ENCODE measurements at regions not wholly inside any gene's neighbourhood (a gene's known extent, or its start where the extent isn't known, plus 50 kb on each side); places are given as distances from the start of the nearest gene placed in this dataset.

GRCh38 chr6:168730931-168731716 lies 290.1 kb downstream of the SMOC2 start:
- Histone ChIP-seq H3K9me3 (replicated peaks in 1 of 11) (no peaks in the 10 kb centered on the region), H3K4me1 (peaks cover 0 to 5% (median 0%) of the 10 kb centered on the region in 10 experiments; a peak in 5 of 20 replicates), H3K4me2 (no peak overlapping the region), H3K27ac (no peak overlapping the region), H3K36me3 (no peaks in the 10 kb centered on the region), H3K4me3 (no peak overlapping the region), H4K20me1 (no peaks in the 10 kb centered on the region), H3K27me3 (no peaks in the 10 kb centered on the region), H3K9ac (no peak overlapping the region)
- no peak for TF ChIP-seq Cebpa-rat (IDR thresholded peaks at IDR 0.05)

GRCh38 chr6:168728056-168728455 lies 287.1 kb downstream of the SMOC2 start:
- Histone ChIP-seq H3K4me3 (no peak overlapping the region), H3K4me2 (no peak overlapping the region), H3K36me3 (no peaks in the 10 kb centered on the region), H4K20me1 (0 out of 22 replicates have a peak, but pooled peaks cover 0 to 8% (median 0%) of the 10 kb centered on the region in 11 experiments), H3K27ac (no peak overlapping the region), H3K9ac (no peak overlapping the region), H3K27me3 (no peaks in the 10 kb centered on the region), H3K9me3 (replicated peaks in 1 of 11) (no peaks in the 10 kb centered on the region), H3K4me1 (peaks cover 0 to 29% (median 22%) of the 10 kb centered on the region in 10 experiments; a peak in 16 of 20 replicates)
- TF ChIP-seq Cebpa-rat (IDR thresholded peaks at IDR 0.05): no peak

- peaks cover 0 to 29% (median 22%) of the 10 kb centered on the region in 10 experiments; a peak in 16 of 20 replicates for H3K4me1 ChIP-seq
- no peaks in the 10 kb centered on the region for H3K9me3 ChIP-seq (replicated peaks in 1 of 11)
- H3K27ac ChIP-seq: no peak overlapping the region
- peak overlapping the region in 4 of 11 experiments; percentile 69 to 92 (median 82); a peak in 7 of 22 replicates for H3K4me2 ChIP-seq
- 0 out of 22 replicates have a peak, but pooled peaks cover 0 to 8% (median 0%) of the 10 kb centered on the region in 11 experiments for H4K20me1 ChIP-seq
- no peaks in the 10 kb centered on the region for H3K36me3 ChIP-seq
- H3K27me3 ChIP-seq: no peaks in the 10 kb centered on the region
- no peak for TF ChIP-seq Cebpa-rat (IDR thresholded peaks at IDR 0.05)
- H3K9ac ChIP-seq: no peak overlapping the region
- no peak overlapping the region for H3K4me3 ChIP-seq
These were observed 285.4 kb downstream of the SMOC2 start for GRCh38 chr6:168726312-168726856.

- no peak overlapping the region for H3K4me3 ChIP-seq
- H3K9me3 ChIP-seq (replicated peaks in 1 of 11): no peaks in the 10 kb centered on the region
- H3K4me1 ChIP-seq: peaks cover 0 to 29% (median 22%) of the 10 kb centered on the region in 10 experiments; a peak in 16 of 20 replicates
- peak overlapping the region in 9 of 11 experiments; percentile 28 to 92 (median 68); a peak in 16 of 22 replicates for H3K4me2 ChIP-seq
- no peak for TF ChIP-seq Cebpa-rat (IDR thresholded peaks at IDR 0.05)
- no peaks in the 10 kb centered on the region for H3K27me3 ChIP-seq
- no peaks in the 10 kb centered on the region for H3K36me3 ChIP-seq
- H3K9ac ChIP-seq: no peak overlapping the region
- H4K20me1 ChIP-seq: 0 out of 22 replicates have a peak, but pooled peaks cover 0 to 8% (median 0%) of the 10 kb centered on the region in 11 experiments
- no peak overlapping the region for H3K27ac ChIP-seq
These were observed 284.8 kb downstream of the SMOC2 start for GRCh38 chr6:168725802-168726201.

GRCh38 chr6:168724669-168725570 lies 283.9 kb downstream of the SMOC2 start:
- Histone ChIP-seq H3K4me1 (peaks cover 0 to 29% (median 22%) of the 10 kb centered on the region in 10 experiments; a peak in 16 of 20 replicates), H3K9ac (peak overlapping the region in 4 of 11 experiments; percentile 21 to 50 (median 37); a peak in 7 of 22 replicates), H3K4me2 (peak overlapping the region in 9 of 11 experiments; percentile 28 to 92 (median 68); a peak in 19 of 22 replicates), H3K9me3 (replicated peaks in 1 of 11) (no peaks in the 10 kb centered on the region), H3K36me3 (no peaks in the 10 kb centered on the region), H3K27me3 (no peaks in the 10 kb centered on the region), H3K4me3 (no peak overlapping the region; a peak in 1 of 20 replicates), H4K20me1 (0 out of 22 replicates have a peak, but pooled peaks cover 0 to 8% (median 0%) of the 10 kb centered on the region in 11 experiments), H3K27ac (no peak overlapping the region)
- TF ChIP-seq Cebpa-rat (IDR thresholded peaks at IDR 0.05): no peak

- peaks cover 0 to 29% (median 22%) of the 10 kb centered on the region in 10 experiments; a peak in 16 of 20 replicates for H3K4me1 ChIP-seq
- H3K27me3 ChIP-seq: no peaks in the 10 kb centered on the region
- H3K36me3 ChIP-seq: no peaks in the 10 kb centered on the region
- no peak overlapping the region for H3K4me3 ChIP-seq
- H3K9me3 ChIP-seq (replicated peaks in 1 of 11): no peaks in the 10 kb centered on the region
- H3K4me2 ChIP-seq: peak overlapping the region in 8 of 11 experiments; percentile 57 to 92 (median 68); a peak in 13 of 22 replicates
- no peak overlapping the region; a peak in 1 of 22 replicates for H3K9ac ChIP-seq
- no peak overlapping the region for H3K27ac ChIP-seq
- H4K20me1 ChIP-seq: 0 out of 22 replicates have a peak, but pooled peaks cover 0 to 8% (median 0%) of the 10 kb centered on the region in 11 experiments
- TF ChIP-seq Cebpa-rat (IDR thresholded peaks at IDR 0.05): no peak
These were observed 283.0 kb downstream of the SMOC2 start for GRCh38 chr6:168724033-168724432.

- Histone ChIP-seq H4K20me1 (0 out of 22 replicates have a peak, but pooled peaks cover 0 to 8% (median 0%) of the 10 kb centered on the region in 11 experiments), H3K4me3 (no peak overlapping the region), H3K4me1 (peaks cover 0 to 29% (median 22%) of the 10 kb centered on the region in 10 experiments; a peak in 16 of 20 replicates), H3K27ac (no peak overlapping the region), H3K36me3 (no peaks in the 10 kb centered on the region), H3K9ac (no peak overlapping the region), H3K9me3 (replicated peaks in 1 of 11) (no peaks in the 10 kb centered on the region), H3K27me3 (no peaks in the 10 kb centered on the region), H3K4me2 (no peak overlapping the region)
- TF ChIP-seq Cebpa-rat (IDR thresholded peaks at IDR 0.05): no peak
These were observed 281.4 kb downstream of the SMOC2 start for GRCh38 chr6:168722397-168722796.

GRCh38 chr6:168721571-168721970 lies 280.6 kb downstream of the SMOC2 start:
- no peak overlapping the region for H3K4me2 ChIP-seq
- H3K4me1 ChIP-seq: peaks cover 0 to 29% (median 22%) of the 10 kb centered on the region in 10 experiments; a peak in 16 of 20 replicates
- H3K4me3 ChIP-seq: no peak overlapping the region
- H3K27ac ChIP-seq: no peak overlapping the region
- H3K9ac ChIP-seq: no peak overlapping the region
- no peaks in the 10 kb centered on the region for H3K9me3 ChIP-seq (replicated peaks in 1 of 11)
- TF ChIP-seq Cebpa-rat (IDR thresholded peaks at IDR 0.05): no peak
- H3K27me3 ChIP-seq: no peaks in the 10 kb centered on the region
- no peaks in the 10 kb centered on the region for H3K36me3 ChIP-seq
- H4K20me1 ChIP-seq: 0 out of 22 replicates have a peak, but pooled peaks cover 0 to 8% (median 0%) of the 10 kb centered on the region in 11 experiments

Data from BLaER1 treated with 17β-estradiol and CSF1 and Interleukin-3, amounts not matched to agents 10 nM and 100 nM (cell line).